D341Med (cell line): ENCODE measurements at regions not wholly inside any gene's neighbourhood (a gene's known extent, or its start where the extent isn't known, plus 50 kb on each side); places are given as distances from the start of the nearest gene placed in this dataset.

Experiments
- DNase-seq: peaks from one replicate; pipeline ENCODE4 v3.0.0; 2012; ENCODE audit warnings: low spot score

DNA sequence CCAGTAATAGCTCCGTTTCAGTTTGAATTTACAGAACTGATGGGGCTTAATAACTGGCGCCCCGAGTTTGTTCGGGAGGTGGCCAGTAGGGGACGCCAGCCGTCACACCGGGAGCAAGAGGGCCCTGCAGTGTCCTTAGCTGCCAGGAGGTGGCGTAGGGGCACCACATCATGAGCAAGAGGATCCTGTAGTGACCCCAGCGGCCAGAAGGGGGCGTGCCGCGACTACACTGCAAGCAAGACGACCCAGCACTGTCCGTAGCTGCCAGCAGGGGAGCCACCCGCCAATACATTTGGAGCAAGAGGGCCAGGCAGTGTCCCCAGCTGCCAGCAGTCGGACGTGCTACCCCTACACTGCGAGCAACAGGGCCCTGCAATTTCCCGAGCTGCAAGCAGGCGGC, 663.7 kb upstream of the B3GAT1 start:
- no peak for DNase-seq

DNA sequence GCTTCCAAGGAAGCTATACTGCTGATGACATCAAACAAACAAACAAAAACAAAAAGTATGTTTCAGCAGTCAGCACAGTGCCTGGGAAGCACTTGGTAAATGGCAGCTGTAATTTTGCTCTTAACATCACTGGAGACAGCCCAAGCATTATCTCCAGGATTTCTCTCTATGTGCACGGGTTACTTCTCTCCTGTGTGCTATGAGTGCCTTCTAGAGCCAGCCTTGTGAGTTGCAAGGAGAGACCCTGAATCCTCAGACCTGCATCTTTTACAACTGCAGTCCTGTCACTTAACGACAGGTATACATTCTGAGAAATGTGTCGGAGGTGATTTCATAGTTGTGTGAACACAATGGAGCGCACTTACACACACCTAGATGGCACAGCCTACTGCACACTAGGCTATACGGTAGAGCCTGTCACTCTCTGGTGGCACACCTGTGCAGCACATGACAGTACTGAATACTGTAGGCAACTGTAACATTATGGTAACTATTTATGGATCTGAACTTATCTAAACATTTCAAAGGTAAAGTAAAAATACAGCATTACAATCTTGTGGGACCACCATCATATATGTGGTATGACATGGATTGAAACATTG, 662.5 kb upstream of the B3GAT1 start:
- no peak for DNase-seq

GRCh38 chr11:135073870-135074269, 661.8 kb upstream of the B3GAT1 start:
- no peak for DNase-seq

DNA sequence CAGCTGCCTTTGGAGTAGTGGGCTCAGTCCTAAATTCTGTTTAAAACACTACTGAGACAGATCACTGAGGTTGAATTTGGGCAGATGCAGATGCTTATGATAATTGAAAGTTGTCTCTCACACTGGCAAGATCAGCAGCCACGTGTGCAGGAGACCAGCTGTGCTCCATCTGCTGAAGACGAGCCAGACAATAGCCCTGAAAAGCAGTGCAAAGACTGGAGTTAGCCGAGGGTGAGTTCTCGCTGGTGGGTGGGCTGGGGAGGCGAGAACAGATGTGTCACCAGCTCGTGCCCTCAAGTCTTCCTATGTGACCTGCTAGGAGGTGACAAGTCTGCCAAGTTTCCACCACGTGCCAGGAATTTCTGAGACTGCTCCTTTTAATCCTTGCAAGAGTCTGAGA, 661.3 kb upstream of the B3GAT1 start:
- peak; percentile 42 for DNase-seq

GRCh38 chr11:135069890-135070289, 657.8 kb upstream of the B3GAT1 start:
- no peak for DNase-seq

GRCh38 chr11:135069063-135069462, 657.0 kb upstream of the B3GAT1 start:
- DNase-seq = no peak

DNA sequence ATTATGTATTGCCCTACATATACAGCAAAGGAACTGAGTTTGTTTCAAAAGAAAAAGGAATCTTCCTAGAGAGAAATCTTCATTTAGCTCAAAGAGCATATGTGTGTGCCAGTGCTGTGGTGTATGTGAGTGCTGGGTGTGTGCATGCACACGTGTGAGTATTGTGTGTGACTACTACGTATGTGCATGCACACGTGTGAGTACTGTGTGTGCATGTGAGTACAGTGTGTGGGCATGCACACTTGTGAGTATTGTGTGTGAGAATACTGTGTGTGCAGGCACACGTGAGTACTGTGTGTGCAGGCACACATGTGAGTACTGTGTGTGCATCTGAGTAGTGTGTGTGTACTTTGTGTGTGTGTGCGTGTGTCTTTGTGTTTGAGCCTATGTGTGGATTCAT, 651.0 kb upstream of the B3GAT1 start:
- DNase-seq = no peak

GRCh38 chr11:135061166-135061565, 649.1 kb upstream of the B3GAT1 start:
- no peak for DNase-seq

DNA sequence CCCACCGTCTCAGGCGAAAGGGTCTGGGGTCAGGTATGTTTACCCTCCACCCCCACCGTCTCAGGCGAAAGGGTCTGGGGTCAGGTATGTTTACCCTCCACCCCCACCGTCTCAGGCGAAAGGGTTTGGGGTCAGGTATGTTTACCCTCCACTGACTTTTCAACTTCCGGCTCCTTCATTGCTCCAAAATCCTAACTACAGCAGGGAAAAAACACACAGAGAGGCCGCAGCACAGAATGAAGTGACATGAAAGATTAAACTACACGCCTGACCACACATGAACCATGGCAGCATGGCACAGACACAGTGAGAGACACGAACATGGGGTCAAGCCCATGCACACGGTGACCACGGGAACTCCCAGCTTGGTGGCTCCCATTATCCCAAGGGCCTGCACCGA, 634.9 kb upstream of the B3GAT1 start:
- no peak for DNase-seq

- no peak for DNase-seq
Measured at GRCh38 chr11:135046556-135046955, 634.5 kb upstream of the B3GAT1 start.

DNA sequence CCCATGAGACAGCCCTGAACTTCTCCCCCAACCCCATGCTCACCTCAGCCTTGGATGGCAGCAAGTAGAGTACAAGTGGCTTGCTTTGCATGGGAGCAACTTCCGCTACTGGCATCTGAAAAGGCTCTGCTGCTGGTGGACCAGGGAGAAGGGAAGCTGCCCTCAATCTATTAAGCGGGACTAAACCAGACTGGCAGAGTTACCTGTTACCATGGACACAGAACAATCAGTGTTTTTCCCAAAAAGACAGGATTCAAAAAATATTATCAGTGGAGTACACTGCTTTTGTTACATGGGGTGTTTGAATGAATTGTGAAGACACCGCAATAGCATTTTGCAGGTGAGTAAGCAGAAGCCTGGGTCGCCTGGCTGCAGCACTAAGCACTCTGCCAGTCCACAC, 631.4 kb upstream of the B3GAT1 start:
- DNase-seq = no peak

DNA sequence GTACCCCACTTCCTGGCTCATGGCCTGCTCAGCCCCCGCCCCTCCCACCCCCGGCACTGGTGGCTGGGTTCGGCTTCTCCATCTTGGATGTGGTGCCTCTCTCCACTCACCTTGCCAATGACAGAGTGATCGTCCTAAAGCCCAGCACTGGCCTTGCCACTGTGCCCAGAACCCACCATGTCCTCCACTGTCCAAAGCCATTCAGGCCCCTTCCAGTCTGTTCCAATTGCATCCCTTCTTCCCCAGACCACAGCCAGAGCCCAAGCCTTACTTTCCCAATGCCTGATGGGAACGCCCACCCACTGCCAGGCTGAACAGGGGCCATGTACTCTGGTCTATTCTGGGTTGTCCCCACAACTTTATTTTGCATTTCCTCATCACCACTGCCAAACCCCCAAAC, 625.8 kb upstream of the B3GAT1 start:
- no peak for DNase-seq

GRCh38 chr11:135036488-135037297, 624.7 kb upstream of the B3GAT1 start:
- DNase-seq = no peak

DNA sequence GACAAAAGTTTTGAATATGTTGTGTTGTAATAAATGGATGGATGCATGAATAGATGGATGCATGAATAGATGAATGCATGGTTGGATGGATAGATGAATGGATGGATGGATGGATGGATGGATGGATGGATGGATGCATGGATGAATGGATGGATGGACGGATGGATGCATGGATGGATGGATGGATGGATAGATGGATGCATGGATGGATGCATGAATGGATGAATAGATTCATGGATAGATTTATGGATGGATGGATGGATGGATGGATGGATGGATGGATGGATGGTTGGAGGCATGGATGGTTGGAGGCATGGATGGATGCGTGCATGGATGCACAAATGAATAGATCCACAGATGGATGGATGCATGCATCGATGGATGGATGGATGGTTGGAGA, 623.2 kb upstream of the B3GAT1 start:
- no peak for DNase-seq

GRCh38 chr11:135033540-135033939, 621.5 kb upstream of the B3GAT1 start:
- DNase-seq = peak; percentile 68

DNA sequence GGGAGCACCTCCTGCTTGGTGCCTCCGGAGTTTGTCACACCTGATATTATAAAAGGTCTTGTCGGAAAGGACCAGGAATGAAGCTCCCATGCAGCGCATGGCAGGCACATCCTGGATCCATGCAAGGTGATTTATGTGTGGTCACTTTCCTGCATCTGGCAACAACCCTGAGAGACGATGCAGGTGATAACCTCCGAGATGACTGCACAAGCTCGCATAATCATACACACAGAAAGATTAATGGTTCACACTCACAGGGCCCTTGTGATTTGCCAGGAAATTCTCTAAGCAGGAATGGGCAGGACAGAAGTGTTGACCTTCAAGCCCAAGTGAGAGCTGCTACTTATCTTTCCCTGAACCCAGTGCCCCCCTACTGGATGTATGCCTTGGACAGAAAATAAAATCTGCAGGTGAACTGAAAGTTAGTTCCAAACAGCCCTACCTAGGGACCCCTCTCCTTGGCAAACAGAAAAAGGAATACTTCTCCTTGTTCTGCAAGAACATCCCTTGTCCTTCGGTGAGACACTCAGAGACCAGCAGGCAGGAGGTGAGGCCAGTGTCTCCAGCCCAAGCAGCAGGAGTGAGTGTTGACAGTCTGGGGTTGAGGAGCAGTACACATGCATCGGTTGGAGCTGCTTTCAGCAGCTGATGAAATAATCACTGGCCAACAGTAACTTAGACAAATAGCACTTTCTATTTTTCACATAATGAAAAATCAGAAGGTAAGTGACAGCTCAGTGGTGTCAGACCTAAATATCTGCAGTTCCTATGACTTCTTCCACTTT, 619.4 kb upstream of the B3GAT1 start:
- DNase-seq = no peak

GRCh38 chr11:135027461-135027860, 615.4 kb upstream of the B3GAT1 start:
- DNase-seq = no peak

DNA sequence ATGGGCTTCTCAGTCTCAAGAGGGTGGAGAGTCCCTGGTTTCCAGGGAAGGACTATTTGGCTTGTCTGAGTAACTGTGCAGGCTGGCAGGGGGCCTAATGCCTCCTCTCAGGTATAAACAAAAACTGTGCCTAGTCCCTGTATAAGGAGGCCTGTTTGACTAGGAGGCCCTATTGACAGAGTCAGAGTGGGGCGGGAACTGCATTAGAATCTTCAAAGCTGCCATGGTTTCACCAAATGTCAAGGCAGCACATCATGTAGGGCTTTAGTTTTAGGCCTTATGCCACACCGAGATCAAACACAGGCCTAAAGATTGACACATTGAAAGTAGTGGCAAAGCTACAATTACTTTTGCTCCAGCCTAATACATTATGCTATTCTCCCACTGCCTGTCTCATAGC, 611.5 kb upstream of the B3GAT1 start:
- DNase-seq = no peak

- no peak for DNase-seq
Measured at GRCh38 chr11:135022454-135022853, 610.4 kb upstream of the B3GAT1 start.

- no peak for DNase-seq
Measured at GRCh38 chr11:135019899-135020298, 607.9 kb upstream of the B3GAT1 start.

DNA sequence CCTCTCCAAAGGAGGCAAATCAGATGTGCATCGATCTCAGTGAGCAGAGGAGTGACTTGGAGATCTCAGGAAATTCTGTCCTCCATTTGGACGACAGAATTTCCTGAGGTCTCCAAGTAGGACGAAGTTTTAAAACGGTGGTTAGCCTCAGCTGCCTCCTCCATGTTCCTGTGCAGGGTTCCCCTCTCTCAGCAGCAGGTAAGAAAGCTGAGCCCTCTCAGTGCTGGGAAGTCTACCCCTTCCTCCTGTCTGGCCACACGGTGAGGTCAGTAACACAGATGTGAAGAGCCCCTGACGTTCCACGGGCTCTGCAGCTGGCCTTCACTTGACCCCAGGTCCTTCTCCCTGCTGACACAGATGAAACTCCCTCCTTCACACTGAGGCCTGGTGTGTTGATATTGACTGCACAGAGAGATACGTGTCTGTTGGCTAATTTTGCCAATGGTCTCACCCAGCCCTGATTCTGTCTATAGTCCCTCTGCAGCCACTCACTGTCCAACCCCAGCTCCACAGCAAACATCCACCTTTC, 607.4 kb upstream of the B3GAT1 start:
- DNase-seq = no peak

DNA sequence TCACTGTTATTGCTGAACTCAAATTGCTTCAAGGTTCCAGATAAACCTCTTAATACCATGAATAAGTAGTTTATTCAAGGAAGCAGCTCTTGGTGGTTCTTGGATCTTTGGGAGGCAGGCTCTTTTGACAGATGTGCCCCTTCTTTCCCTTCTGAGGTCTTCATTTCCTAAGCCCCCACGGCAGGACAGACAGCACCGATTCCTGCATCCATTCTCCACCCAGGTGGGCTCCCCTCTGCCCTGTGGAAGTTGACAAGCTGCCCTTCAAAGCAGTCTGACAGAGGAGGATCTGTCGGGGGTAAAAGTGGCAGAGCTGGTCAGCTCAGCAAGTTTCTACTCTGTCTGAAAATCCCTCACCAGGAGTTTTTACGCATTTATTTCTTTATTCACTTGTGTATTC, 605.3 kb upstream of the B3GAT1 start:
- DNase-seq = no peak

DNA sequence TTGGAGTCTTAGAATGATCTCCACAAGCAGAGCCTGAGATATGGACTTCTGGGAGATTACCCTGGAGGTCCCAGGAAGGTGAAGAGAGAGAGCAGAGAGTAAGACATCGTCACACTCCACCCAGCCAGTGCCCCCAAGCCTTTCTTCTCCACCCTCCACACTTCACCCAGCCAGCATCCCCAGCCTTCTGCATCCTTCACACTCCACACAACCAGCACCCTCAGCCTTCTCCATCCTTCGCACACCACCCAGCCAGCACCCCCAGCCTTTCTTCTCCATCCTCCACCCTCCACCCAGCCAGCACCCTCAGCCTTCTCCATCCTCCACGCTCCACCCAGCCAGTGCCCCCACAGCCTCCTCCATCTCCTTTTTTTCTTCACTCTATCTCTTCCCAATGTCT, 603.9 kb upstream of the B3GAT1 start:
- no peak for DNase-seq
